Dedifferentiated amniotic fluid mesenchymal stem cell (primary cell): ENCODE measurements at regions not wholly inside any gene's neighbourhood (a gene's known extent, or its start where the extent isn't known, plus 50 kb on each side); places are given as distances from the start of the nearest gene placed in this dataset.
"Not testable (repeated sequence)": the region's sequence is repeated elsewhere in the genome, so short reads cannot be mapped to it uniquely, and the experiment has no call there.

Experiments used
- DNase-seq: peaks from one replicate; pipeline ENCODE4 v3.0.0-alpha.2; 2016; ENCODE audit errors: extremely low spot score

DNA sequence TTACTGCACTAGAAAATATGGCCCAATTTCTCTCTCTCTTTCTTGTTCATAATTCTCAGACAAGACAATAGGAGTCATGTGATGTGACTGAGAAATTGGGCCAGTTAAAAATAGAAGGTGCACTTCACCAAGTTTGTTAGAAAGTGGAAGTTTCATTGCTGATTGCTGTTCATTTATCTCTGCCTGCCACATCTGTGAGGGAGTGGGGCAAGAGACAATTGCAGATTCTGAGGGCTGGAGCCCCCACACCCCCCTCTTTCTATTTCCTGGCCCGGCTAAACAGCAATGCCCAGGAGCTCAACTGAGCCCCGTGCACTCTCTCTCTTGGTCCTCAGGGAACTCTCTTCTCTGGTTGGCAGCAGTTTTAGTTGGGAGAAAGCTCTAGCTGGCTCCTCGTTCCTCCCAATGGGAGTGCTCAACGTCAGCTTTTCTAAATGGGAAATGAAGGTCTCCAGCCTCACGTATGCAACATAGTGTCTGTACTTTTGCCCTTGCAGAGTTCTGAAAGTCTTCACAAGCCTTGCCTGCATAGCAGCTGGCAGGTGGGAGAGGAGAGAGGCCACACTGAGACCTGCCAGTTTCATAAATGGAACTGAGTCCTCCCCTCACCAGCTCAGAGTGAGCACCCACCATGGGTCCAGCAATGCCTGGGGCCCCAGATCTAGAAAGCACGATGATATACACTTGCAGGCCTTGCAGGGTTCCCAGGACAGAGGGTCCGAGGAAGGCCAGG is 115.7 kb downstream of the MYCN start:
- DNase-seq: no peak

DNA sequence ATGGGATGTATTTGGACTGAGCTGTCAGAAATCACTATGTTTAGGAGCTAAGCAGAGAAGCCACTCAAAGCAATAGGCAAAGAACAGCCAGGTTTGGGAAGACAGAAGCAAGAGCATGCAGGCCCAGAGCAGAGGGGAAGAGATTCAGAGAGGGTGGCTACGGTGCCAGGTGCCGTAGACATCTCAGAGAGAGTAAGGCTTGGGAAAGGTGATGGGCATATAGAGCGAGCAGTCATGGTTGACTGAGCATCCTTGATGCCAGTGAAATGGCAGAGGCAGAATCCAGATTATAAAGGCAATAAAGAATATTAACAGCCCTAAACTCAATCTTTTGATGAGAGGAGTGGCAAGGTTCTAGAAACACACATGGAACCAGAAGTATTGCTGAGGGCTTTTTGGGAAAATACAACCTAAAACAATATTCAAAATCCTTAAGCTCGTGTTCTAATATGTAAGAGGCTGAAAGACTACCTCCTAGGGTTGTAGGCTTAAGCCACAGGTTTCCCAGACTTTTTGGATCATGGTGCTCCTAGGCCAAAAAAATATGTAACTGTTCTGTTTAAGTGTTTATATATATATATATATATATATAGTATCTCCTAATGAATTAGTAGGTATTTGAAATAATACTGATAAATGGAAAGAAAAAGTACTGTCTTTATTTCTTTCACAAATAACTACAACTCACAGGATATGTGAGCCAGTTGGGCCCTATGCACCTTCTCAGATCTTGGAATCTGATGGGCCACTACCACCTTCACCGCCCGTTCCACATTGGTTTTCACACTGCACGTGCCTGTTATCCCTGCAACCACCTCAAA is 113.3 kb downstream of the MYCN start:
- no peak for DNase-seq

DNA sequence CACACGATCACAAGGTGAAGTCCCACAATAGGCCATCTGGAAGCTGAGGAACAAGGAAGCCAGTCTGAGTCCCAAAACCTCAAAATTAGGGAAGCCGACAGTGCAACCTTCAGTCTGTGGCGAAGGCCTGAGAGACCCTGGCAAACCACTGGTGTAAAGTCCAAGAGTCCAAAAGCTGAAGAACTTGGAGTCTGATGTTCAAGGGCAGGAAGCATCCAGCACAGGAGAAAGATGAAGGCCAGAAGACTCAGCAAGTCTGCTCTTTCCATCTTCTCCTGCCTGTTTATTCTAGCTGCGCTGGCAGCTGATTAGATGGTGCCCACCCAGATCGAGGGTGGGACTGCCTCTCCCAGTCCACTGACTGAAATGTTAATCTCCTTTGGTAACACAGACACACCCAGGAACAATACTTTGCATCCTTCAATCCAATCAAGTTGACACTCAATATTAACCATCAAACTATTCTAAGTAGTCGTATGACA is 112.3 kb downstream of the MYCN start:
- DNase-seq: not testable (repeated sequence)

DNA sequence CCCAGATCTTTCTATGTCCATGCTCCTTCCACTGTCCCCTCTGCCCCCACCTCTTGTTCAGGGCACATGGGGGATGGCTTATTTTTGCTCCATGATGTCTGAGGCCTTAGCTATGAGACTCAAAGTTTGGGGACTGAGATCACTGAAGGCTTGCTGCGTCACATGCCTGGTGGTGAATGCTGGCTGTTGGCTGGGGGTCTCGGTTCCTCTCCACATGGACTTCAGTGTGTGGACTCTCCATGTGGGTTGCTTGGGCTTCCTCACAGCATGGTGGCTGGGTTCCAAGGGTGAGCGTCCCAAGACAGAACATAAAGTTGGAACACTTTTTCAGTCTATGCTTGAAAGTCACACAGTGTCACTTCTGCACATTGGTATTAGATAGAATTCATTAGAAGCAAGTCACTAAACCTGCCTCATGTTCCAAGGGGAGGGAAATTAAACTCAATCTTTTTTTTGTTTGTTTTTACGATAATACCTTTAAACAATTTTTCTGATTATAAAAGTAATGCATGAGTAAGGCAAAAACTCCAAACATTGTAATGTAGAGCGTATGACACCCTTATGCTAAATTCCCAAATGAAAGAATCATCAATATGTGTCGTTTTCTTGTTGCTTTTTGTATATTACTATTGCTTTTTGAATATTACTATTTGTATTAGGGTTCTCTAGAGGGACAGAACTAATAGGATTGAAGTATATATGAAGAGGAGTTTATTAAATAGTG is 111.7 kb downstream of the MYCN start:
- DNase-seq: no peak

GRCh38 chr2:16050908-16051489 is 110.6 kb downstream of the MYCN start:
- no peak for DNase-seq

DNA sequence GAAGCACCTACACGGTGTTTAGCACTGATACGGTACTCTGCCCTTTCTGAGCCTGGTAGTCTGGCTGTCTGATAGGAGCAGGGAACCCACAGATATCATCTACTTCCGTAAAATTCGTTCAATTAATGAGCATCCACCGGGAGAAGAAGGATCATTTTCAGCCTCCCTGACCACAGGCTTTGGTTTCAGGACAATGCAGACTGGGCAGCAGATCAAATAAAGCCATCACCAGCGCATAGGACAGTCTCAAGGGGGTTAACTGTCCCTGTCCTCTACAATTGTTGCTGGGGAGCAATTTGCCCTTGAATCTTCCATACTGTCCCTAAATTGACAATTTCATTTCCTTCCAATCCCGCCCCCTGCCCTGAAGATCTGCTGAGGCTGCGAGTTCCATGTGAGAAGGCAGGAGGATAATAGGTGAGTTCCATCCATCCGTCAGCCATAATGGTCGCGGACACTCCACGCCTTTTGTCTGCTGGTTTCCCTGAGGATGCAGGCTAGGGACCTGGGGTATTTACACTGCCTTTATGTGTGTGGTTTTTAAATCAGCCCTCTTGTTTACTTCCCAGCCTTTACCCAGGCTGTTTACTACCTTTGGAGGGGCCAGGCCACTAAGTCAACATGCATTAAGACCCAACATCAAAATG is 110.0 kb downstream of the MYCN start:
- DNase-seq: no peak

- no peak for DNase-seq
These were observed 109.1 kb downstream of the MYCN start for GRCh38 chr2:16049406-16049805.

- no peak for DNase-seq
These were observed 108.1 kb downstream of the MYCN start for GRCh38 chr2:16048466-16048865.

- DNase-seq: no peak
These were observed 107.4 kb downstream of the MYCN start for GRCh38 chr2:16047701-16048100.

GRCh38 chr2:16046649-16047048 is 106.3 kb downstream of the MYCN start:
- DNase-seq: no peak

DNA sequence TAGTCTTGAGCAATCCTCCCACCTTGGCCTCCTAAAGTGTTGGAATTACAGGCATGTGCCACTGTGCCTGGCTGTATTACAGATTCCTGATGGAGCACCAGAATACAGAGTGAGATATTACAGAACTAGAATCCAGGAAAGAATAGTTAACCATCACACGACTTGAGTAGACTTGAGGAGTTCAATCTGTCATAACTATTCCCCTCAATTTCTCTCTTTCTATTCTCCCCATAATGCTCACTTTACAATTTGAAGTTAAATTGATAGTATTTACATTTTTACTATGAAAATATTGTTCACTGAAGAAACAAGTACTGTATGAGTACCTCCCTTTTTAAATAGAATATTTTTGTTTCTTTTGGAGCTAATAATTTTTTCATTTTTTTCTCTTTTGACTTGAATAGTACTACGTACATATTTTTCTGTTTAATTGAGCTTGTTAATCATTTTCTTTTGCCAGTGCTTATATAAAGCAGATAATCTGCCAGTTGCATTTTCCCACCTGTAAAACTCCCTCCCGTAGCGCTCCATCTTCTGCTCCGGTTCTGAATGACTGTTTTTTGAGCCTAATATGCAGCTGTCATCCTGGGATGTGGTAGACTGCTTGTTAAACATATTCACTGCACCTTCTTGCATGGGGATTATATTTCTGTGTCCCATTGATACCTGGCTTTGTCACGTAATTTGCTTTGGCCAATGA is 105.5 kb downstream of the MYCN start:
- DNase-seq: no peak

GRCh38 chr2:16044946-16045456 is 104.7 kb downstream of the MYCN start:
- no peak for DNase-seq

- no peak for DNase-seq
These were observed 103.3 kb downstream of the MYCN start for GRCh38 chr2:16043627-16044026.

GRCh38 chr2:16043192-16043591 is 102.8 kb downstream of the MYCN start:
- DNase-seq: no peak

- no peak for DNase-seq
These were observed 101.9 kb downstream of the MYCN start for GRCh38 chr2:16042201-16042700.

DNA sequence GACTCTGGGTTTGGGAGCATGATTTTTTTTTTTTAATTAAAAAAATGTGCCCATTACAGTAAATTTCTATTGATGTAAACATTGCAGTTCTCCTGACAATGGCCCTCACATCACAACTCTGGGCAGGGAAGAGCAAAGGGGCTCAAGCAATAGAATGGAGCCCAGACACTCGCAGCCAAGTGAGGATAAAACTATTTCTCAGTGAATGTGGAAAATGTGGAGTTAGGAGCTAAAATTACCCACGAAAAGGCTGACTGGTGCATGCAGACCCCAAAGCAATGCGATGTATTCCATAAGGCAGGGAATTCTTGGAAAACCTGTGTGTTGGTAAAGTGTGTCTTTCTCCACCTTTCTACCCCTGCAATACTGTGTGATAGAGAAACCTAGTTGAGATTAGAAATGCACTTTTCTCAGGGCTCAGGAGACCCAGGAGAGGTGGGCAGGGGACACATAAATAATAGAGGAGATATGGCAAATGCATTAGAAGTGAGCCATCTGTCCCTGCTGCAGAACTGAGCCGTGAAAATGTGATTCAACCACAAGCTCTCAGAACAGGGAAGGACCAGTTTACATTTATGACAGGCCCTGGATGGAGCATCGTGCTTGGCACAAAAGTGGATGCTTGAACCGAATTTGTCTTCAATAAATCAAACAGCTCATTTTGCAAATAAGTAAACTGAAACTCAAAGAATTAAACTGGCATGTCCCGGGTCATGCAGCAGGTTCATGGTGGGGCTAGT is 100.1 kb downstream of the MYCN start:
- DNase-seq: no peak

DNA sequence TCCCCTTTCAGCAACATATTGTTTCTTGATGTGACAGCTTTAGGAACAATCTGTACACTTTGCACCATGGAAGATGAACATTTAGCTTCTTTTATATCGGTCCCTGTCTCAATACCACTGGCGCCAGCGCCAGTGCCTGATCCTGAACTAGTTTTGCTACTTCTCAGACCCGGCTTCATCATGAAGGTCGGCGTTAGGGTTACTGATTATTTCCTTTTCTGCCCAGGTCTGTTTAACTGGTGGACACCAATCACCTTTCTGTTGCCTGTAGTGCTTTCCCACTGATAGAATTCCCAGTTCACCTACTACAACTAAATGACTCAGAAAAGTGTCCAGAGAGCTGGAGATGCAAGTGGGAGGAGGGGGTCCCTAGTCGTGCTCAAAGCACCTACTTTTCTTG is 99.5 kb downstream of the MYCN start:
- no peak for DNase-seq

- no peak for DNase-seq
These were observed 98.7 kb downstream of the MYCN start for GRCh38 chr2:16039055-16039454.

DNA sequence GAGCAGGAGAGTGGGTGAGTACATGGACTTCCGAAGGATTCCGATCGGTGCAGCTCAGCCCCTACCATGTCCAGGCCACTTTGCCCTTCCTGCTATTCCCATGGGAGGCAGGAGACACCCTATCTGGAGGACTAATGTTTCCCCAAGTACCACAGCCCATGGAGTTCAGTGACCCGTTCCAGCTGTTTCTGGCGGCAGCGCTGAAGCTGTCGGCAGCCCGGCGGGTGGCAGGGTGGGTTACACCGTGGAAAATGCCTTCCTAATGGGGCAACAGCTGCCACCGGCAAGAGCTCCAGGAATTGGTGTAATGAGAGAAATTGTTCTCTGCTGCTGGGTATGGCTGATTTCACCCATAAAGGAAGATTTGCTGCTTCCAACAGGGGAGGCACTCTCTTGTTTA is 98.3 kb downstream of the MYCN start:
- no peak for DNase-seq
